ENCODE measurements at regions not wholly inside any gene's neighbourhood (a gene's known extent, or its start where the extent isn't known, plus 50 kb on each side); places are given as distances from the start of the nearest gene placed in this dataset.
A peak's percentile ranks its signal among the peaks of the same experiment; 100 is the strongest.
"Not testable (repeated sequence)": the region's sequence is repeated elsewhere in the genome, so short reads cannot be mapped to it uniquely, and the experiment has no call there.

GRCh38 chr1:69104894-69105293, 462.8 kb upstream of the LRRC7 start:
- TF ChIP-seq POLR2AphosphoS5 (IDR thresholded peaks at IDR 0.05) = no peak
- TF ChIP-seq CTCF (IDR thresholded peaks at IDR 0.05) = no peak

GRCh38 chr1:69109277-69109676, 458.4 kb upstream of the LRRC7 start:
- H3K4me1 ChIP-seq = no peaks in the 10 kb centered on the region
- H3K27ac ChIP-seq = no peak overlapping the region
- no peak for DNase-seq
- no peak for ATAC-seq (ENCODE audit: low FRiP score in 2 of 2)
- no peaks in the 10 kb centered on the region for H3K36me3 ChIP-seq
- 84 to 90% methylated on average over 4 of the region's 4 CpGs for WGBS, 2 donors
- H3K27me3 ChIP-seq = no peaks in the 10 kb centered on the region
- H3K9me3 ChIP-seq = no peaks in the 10 kb centered on the region
- TF ChIP-seq POLR2A (IDR thresholded peaks at IDR 0.05) = no peak
- TF ChIP-seq EP300 (IDR thresholded peaks at IDR 0.05) = no peak
- TF ChIP-seq POLR2AphosphoS5 (IDR thresholded peaks at IDR 0.05) = no peak
- TF ChIP-seq CTCF (IDR thresholded peaks at IDR 0.05) = no peak
- H3K4me3 ChIP-seq = no peak overlapping the region

More at GRCh38 chr1:69104894-69105293, 462.8 kb upstream of the LRRC7 start:
- no peaks in the 10 kb centered on the region for H3K27me3 ChIP-seq
- peaks cover 0 to 4% (median 2%) of the 10 kb centered on the region in 4 donors for H3K9me3 ChIP-seq
- no peak overlapping the region for H3K27ac ChIP-seq
- no peak for ATAC-seq (ENCODE audit: low FRiP score in 2 of 2)
- no peaks in the 10 kb centered on the region for H3K4me1 ChIP-seq
- DNase-seq = no peak
- H3K4me3 ChIP-seq = no peak overlapping the region
- no peaks in the 10 kb centered on the region for H3K36me3 ChIP-seq

- no peaks in the 10 kb centered on the region for H3K9me3 ChIP-seq
- DNase-seq = no peak
- ATAC-seq (ENCODE audit: low FRiP score in 2 of 2) = no peak
- H3K36me3 ChIP-seq = no peaks in the 10 kb centered on the region
- no peaks in the 10 kb centered on the region for H3K27me3 ChIP-seq
- no peak overlapping the region for H3K27ac ChIP-seq
- H3K4me3 ChIP-seq = no peak overlapping the region
- WGBS, 2 donors = 75 to 85% methylated on average over 1 of the region's 1 CpG
- TF ChIP-seq POLR2AphosphoS5 (IDR thresholded peaks at IDR 0.05) (no peak), EP300 (IDR thresholded peaks at IDR 0.05) (no peak), POLR2A (IDR thresholded peaks at IDR 0.05) (no peak), CTCF (IDR thresholded peaks at IDR 0.05) (no peak)
- no peaks in the 10 kb centered on the region for H3K4me1 ChIP-seq
Measured at GRCh38 chr1:69110851-69111250, 456.9 kb upstream of the LRRC7 start.

- not testable (repeated sequence) for H3K27ac ChIP-seq; H3K27me3 ChIP-seq; H3K36me3 ChIP-seq; ATAC-seq (ENCODE audit: low FRiP score in 2 of 2); H3K4me3 ChIP-seq; H3K9me3 ChIP-seq; H3K4me1 ChIP-seq
- DNase-seq = peak in 1 of 2 donors; percentile 38
- WGBS, 2 donors = 89 to 93% methylated on average over 24 of the region's 24 CpGs
Measured at GRCh38 chr1:69120126-69120741, 447.5 kb upstream of the LRRC7 start.

- no peaks in the 10 kb centered on the region for H3K9me3 ChIP-seq
- no peak for ATAC-seq (ENCODE audit: low FRiP score in 2 of 2)
- H3K36me3 ChIP-seq = no peaks in the 10 kb centered on the region
Measured at GRCh38 chr1:69120817-69121216, 446.9 kb upstream of the LRRC7 start.

More at GRCh38 chr1:69120817-69121216, 446.9 kb upstream of the LRRC7 start:
- DNase-seq = no peak
- H3K27me3 ChIP-seq = no peaks in the 10 kb centered on the region
- no peak overlapping the region for H3K4me3 ChIP-seq
- TF ChIP-seq CTCF (IDR thresholded peaks at IDR 0.05) (no peak), EP300 (IDR thresholded peaks at IDR 0.05) (no peak), POLR2A (IDR thresholded peaks at IDR 0.05) (no peak), POLR2AphosphoS5 (IDR thresholded peaks at IDR 0.05) (no peak)
- 88 to 89% methylated on average over 3 of the region's 3 CpGs for WGBS, 2 donors
- no peaks in the 10 kb centered on the region for H3K4me1 ChIP-seq
- H3K27ac ChIP-seq = no peak overlapping the region
